GM21390 (cell line): ENCODE measurements at regions not wholly inside any gene's neighbourhood (a gene's known extent, or its start where the extent isn't known, plus 50 kb on each side); places are given as distances from the start of the nearest gene placed in this dataset.

Experiments
- ATAC-seq: cut with Tn5 transposase; IDR thresholded peaks from one replicate; pipeline ENCODE4 v1.9.1; 2021; ENCODE audit not compliant: unreplicated experiment

DNA sequence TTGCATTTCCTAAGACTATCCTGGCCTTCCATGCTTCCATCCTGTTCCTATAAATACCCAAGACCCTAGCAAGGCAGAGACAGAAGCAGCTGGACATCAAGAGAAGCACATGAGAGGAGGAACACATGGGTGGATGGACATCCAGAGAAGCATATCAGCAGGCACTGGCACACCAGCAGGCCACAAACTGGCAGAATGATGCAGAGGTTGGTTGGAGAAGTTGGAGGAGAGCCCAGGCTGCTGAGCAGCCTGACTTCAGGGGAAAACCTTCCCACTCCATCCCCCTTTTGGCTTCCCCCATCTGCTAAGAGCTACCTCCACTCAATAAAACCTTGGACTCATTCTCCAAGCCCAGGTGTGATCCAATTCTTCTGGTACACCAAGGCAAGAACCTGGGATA, 332.5 kb downstream of the FRK start:
- ATAC-seq, result no peak

DNA sequence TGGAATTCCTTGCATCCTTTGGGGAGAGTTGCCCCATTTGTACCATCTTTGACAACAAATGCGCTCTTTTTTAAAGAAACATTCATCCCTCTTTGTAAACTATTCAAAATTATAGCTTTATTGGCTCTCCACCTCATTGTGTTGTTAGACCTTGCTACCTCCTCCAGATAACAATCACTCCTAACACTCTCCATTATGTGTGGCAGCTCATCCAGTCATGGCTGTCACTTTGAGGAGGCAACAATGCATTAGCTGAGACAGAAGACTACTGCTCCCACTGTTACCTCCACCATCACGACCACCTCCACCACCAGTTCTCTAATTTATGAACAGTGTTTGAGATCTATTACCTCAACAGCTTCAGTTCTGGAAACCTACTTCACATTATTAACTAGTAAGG, 339.1 kb downstream of the FRK start:
- no peak for ATAC-seq

GRCh38 chr6:115720900-115721299, 339.8 kb downstream of the FRK start:
- no peak for ATAC-seq

DNA sequence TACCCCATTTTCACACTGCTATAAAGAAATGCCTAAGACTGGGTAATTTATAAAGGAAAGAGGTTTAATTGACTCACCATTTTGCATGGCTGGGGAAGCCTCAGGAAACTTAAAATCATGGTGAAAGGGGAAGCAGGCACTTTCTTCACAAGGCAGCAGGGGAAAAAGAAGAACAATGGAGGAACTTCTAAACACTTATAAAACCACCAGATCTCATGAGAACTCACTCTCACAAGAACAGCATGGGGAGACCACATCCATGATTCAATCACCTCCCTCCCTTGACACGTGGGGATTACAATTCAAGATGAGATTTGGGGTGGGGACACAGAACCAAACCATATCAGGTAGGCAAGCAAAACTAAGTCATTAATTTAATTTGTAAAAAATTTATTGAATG, 343.2 kb downstream of the FRK start:
- ATAC-seq, result peak; percentile 26

GRCh38 chr6:115717062-115717461, 343.6 kb downstream of the FRK start:
- peak; percentile 97 for ATAC-seq

DNA sequence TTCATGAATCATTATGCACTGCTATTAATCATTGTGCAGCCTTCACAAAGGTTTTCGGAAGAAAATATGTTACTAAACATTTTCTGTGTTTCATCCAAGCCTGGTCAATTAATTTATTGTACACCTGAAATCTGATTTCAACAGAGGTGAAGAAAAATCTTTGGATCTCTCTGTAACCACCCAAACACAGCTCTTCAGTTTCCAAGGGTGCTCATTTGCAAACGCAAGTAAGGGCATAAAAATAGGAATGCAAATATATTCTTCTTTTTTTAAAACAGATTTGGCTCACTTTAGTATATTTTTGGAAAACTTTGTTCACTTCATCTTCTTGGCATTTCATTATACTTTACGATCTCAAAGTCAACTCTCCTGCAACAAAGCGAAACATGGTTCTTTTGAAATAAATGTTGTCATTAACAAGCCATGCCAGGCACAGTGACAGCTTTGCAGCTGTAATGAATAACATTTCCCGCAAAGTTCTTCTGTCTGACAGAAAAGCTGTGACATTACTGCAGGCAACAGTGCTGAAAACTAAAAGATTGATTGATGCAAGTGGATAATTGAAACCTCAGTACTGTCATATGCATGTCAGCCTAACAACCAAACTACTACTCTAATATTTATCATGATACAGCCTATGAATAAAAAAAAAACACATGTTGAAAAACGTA, 348.3 kb downstream of the FRK start:
- ATAC-seq, result no peak

DNA sequence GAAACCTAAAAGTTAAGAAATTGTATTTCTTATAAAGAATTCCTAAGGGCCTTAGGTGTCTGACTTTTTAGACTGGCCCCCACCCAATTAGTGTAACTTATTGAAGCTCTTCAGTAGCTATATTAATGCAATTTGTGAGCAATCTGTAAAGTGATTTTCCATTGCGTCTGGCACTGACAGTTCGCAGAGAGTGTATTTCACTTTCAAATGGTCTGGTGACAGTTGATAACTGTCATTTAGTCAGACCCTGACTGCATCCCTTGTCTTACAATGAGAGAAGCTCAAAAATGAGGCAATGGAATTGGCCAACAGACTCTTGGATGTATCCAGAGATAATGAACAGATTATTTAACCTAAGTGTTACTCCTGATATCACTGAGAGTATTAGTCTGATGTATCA, 351.8 kb downstream of the FRK start:
- ATAC-seq, result no peak

DNA sequence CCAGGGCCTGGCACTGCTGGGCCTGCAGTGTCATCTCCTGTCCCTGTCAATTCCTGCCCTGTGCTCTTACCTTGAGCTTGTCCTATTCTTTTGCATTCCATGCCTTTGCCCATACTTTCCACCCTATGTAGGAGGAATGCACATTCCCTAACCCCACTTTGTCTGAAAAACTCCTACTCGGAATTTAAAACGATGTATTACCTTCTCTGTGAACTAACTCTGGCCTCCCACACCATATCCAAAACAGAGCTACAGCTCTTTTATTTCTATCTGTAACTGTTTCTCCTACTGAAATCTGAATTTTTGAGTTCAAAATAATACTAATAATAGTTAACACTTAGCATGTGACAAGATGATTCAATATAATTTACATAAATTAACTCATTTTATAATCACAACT, 353.7 kb downstream of the FRK start:
- no peak for ATAC-seq

DNA sequence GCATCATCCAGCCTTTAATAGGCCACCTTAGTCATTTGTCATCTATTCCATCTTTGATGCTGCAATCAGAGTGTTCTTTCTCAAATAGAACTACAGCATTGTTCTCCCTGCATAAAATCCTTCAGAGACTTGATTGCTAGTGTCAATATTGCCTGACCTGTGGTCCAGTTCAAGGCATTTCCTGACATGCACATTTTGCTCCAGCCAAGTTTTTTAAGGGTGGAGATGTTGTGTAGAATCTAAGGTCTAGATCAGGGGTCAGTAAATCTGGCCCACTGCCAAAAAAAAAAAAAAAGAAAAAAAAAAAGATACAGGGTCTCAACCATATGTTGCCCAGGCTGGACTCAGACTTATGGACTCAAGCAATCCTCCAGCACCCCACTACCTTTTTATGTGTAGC, 354.4 kb downstream of the FRK start:
- ATAC-seq, result no peak

GRCh38 chr6:115704028-115704427, 356.7 kb downstream of the FRK start:
- no peak for ATAC-seq

DNA sequence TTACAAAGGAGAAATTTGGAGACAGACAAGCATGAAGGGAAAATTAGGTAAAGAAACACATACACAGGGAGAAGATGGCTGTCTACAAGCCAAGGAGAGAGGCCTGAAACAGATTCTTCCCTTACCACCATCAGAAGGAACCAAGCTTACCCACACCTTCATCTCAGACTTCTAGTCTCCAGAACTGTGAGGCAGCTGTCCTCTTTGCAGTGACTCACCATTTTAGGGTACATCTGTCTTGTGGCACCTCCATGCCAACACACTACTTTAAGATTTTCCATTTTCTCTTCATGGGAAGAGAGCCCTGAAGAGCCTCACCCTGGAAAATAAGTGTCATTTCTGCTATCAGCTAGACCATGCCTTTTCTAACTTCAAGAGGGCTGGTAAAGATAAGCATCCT, 369.3 kb downstream of the FRK start:
- ATAC-seq, result no peak

DNA sequence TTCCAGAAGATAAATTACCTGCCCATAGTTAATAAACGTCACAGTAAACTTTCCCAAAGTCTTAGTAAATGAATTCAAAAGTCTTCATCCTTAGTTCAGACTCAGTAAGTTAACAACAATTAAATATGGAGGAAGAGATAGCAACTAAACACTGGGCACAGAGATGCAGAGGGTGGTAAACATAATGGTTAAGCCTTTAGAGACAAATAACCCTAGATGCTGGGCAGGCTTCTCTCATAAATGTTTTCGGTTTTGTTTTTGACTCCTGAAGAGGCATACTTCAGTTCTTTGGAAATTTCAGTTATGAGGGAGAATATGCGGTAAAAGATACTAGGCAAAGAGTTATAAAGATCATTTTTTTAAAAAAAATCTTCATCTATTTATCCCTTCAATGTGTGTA, 369.8 kb downstream of the FRK start:
- ATAC-seq, result no peak

- ATAC-seq, result no peak
Observed at GRCh38 chr6:115681978-115682775, 378.5 kb downstream of the FRK start.

- ATAC-seq, result no peak
Observed at GRCh38 chr6:115680621-115681020, 380.1 kb downstream of the FRK start.

GRCh38 chr6:115677198-115677597, 383.5 kb downstream of the FRK start:
- no peak for ATAC-seq

DNA sequence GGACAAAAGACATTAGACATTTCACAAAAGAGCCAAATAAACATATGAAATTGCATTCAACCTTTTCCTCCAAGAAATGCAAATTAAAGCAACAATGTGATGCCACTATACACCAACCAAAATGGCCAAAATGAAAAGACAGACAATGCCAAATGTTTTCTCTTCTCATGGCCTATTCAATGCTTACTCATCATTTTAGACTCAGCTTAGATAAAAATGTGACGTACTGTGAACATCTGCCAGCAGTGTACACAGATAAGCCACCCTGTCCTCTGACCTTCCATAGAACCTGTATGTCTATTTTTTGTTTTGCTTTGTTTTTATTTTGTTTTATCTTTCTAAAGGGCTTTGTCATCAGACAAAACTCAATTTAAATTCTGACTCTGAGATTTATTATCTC, 385.2 kb downstream of the FRK start:
- no peak for ATAC-seq

- ATAC-seq, result no peak
Observed at GRCh38 chr6:115668781-115669180, 391.9 kb downstream of the FRK start.

- no peak for ATAC-seq
Observed at GRCh38 chr6:115668211-115668610, 392.5 kb downstream of the FRK start.

GRCh38 chr6:115667478-115668026, 393.1 kb downstream of the FRK start:
- no peak for ATAC-seq

GRCh38 chr6:115666997-115667396, 393.7 kb downstream of the FRK start:
- ATAC-seq, result no peak

DNA sequence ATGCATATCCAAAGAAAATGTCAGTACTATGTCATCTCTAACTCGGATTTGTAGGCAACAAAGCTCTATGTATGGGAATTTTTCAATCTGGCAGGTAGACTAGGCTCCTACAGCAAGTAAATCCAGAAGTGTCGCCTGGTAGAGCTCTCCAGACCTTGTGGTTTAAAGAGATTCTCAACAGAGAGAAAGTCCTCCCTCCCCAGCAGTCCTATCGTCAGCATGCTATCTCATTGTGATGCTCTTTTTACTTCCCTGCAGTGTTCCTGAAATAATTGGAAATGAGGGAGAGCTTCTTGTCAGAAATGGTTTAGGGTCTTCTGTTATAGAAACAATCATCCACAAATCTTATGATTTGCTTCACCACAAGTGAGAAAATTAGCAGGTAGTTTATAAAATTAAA, 395.4 kb downstream of the FRK start:
- no peak for ATAC-seq

- no peak for ATAC-seq
Observed at GRCh38 chr6:115663681-115664080, 397.0 kb downstream of the FRK start.
